ENCODE measurements at regions not wholly inside any gene's neighbourhood (a gene's known extent, or its start where the extent isn't known, plus 50 kb on each side); places are given as distances from the start of the nearest gene placed in this dataset.

GRCh38 chr5:87004101-87004500 is 263.6 kb upstream of the RASA1 start:
- in situ Hi-C loops (cut with MboI; ENCODE audit: low sequenced_read_pairs) (no loop called here), dilution Hi-C loops (cut with HindIII; ENCODE audit: low sequenced_read_pairs, unreplicated experiment) (no loop called here), intact Hi-C loops (cut with micrococcal nuclease) (loop anchor here (2.0 kb wide), 1 partner anchor 33 kb away; no protein-coding TSS in a partner anchor)
- no peak overlapping the region for H4K5ac ChIP-seq (ENCODE audit: low read depth, low read length)
- no peak overlapping the region for H3K9ac ChIP-seq (ENCODE audit: low read depth, low read length)
- no peak overlapping the region for H3K4me3 ChIP-seq (ENCODE audit: insufficient read depth, low read depth, low read length)
- no peak overlapping the region for H3K4me2 ChIP-seq (ENCODE audit: low read depth, low read length)
- ChIA-PET POLR2A (ENCODE audit: unreplicated experiment) (no interaction called here), CTCF (interaction anchor here (0.6 kb wide), 1 partner anchor 124 kb away, joined by 3 read pairs; no protein-coding TSS in a partner anchor)
- H3K18ac ChIP-seq (ENCODE audit: low read depth, low read length): no peak overlapping the region
- no peak overlapping the region for H2AK9ac ChIP-seq (replicated peaks; ENCODE audit: low read depth, low read length, poor library complexity)
- H4K8ac ChIP-seq (ENCODE audit: low read depth in 2 of 2, low read length in 2 of 2): no peak overlapping the region
- H4K20me1 ChIP-seq (ENCODE audit: insufficient read depth, low read length): no peaks in the 10 kb centered on the region
- H2BK5ac ChIP-seq (ENCODE audit: low read depth, low read length, poor library complexity, severe bottlenecking): no peak overlapping the region
- no peak overlapping the region for H3K14ac ChIP-seq (replicated peaks; ENCODE audit: low read depth, low read length)
- ATAC-seq (ENCODE audit: low read depth): no peak
- no peak overlapping the region for H2BK20ac ChIP-seq (ENCODE audit: low read depth, low read length)
- H3K4me1 ChIP-seq (ENCODE audit: control insufficient read depth, insufficient read depth, low read length): no peaks in the 10 kb centered on the region
- H3K36me3 ChIP-seq (ENCODE audit: control insufficient read depth, insufficient read depth, low read length): no peaks in the 10 kb centered on the region
- H3K23ac ChIP-seq (ENCODE audit: low read depth, low read length): no peak overlapping the region
- WGBS, 2 experiments (ENCODE audit: extremely low coverage in 2 of 2, insufficient read length in 1 of 2): no CpG with 5 or more reads among the region's 3 CpGs
- no peaks in the 10 kb centered on the region for H3K9me1 ChIP-seq (ENCODE audit: insufficient read depth, low read length)
- no peak overlapping the region for H3K56ac ChIP-seq (ENCODE audit: extremely low read depth, insufficient read depth, low read length)
- H3K4ac ChIP-seq (ENCODE audit: low read depth, low read length): no peak overlapping the region
- H2BK120ac ChIP-seq (ENCODE audit: low read depth, low read length): no peak overlapping the region
- no peaks in the 10 kb centered on the region for H3K9me3 ChIP-seq (ENCODE audit: control insufficient read depth, insufficient read depth, low read length)
- no peak overlapping the region for H3K27ac ChIP-seq (ENCODE audit: insufficient read depth, low read length)
- no peak overlapping the region for H4K91ac ChIP-seq (ENCODE audit: insufficient read depth, low read depth, low read length)
- no peak overlapping the region for H2BK15ac ChIP-seq (ENCODE audit: low read depth, low read length)
- H2AFZ ChIP-seq (replicated peaks; ENCODE audit: low read length, poor library complexity): no peak overlapping the region
- no peaks in the 10 kb centered on the region for H3K79me1 ChIP-seq (ENCODE audit: low read depth in 1 of 2, low read length in 2 of 2)
- peak; percentile 8 for DNase-seq
- no peak overlapping the region for H2AK5ac ChIP-seq (ENCODE audit: low read depth, low read length)
- TF ChIP-seq MXI1 (IDR thresholded peaks at IDR 0.05; ENCODE audit: borderline replicate concordance, low read depth, low read length) (no peak), MAFK (IDR thresholded peaks at IDR 0.05; ENCODE audit: low read depth, low read length) (no peak), ELK1 (IDR thresholded peaks at IDR 0.05; ENCODE audit: borderline replicate concordance, low read depth, low read length) (no peak), RCOR1 (IDR thresholded peaks at IDR 0.05; ENCODE audit: insufficient replicate concordance, low read length) (no peak), NFE2L2 (IDR thresholded peaks at IDR 0.05; ENCODE audit: low read depth, low read length) (no peak), POLR2A (IDR thresholded peaks at IDR 0.05; ENCODE audit: low read depth, low read length) (no peak), SMC3 (IDR thresholded peaks at IDR 0.05; ENCODE audit: low read depth, low read length) (no peak), RFX5 (IDR thresholded peaks at IDR 0.05; ENCODE audit: low read depth, low read length) (no peak), MAZ (IDR thresholded peaks at IDR 0.05; ENCODE audit: borderline replicate concordance, low read depth, low read length) (no peak), RAD21 (IDR thresholded peaks at IDR 0.05; ENCODE audit: low read length) (no peak), CEBPB (IDR thresholded peaks at IDR 0.05; ENCODE audit: low read depth, low read length) (no peak), CHD1 (IDR thresholded peaks at IDR 0.05; ENCODE audit: low read depth, low read length) (no peak), BHLHE40 (IDR thresholded peaks at IDR 0.05; ENCODE audit: low read depth, low read length) (no peak), CTCF (conservative IDR thresholded peaks at IDR 0.05; ENCODE audit: low read depth, low read length) (no peak), USF2 (IDR thresholded peaks at IDR 0.05; ENCODE audit: low read depth, low read length) (no peak), FOS (IDR thresholded peaks at IDR 0.05; ENCODE audit: low read depth, low read length) (no peak)
- no TSS peak for BruUV-seq (replicated peaks)
- peaks cover 2% of the 10 kb centered on the region; the same call in 1 of the 2 replicates for H3K27me3 ChIP-seq (ENCODE audit: control insufficient read depth, insufficient read depth, low read length)
